GM12878 (cell line): ENCODE measurements at regions not wholly inside any gene's neighbourhood (a gene's known extent, or its start where the extent isn't known, plus 50 kb on each side); places are given as distances from the start of the nearest gene placed in this dataset.

Experiments used
- ATAC-seq: fragments of 200-7000 bp; cut with Tn5 transposase; 3 replicates; pipeline ENCODE4 v1.9.1; 2020; ENCODE audit warnings: mild to moderate bottlenecking, moderate library complexity
- BruUV-seq: library from RNA; stranded (reverse); fragments of 400-500 nt; replicated peaks from 2 replicates; lab custom pipeline; 2021; lab: Mats Ljungman, UMichigan
- CTCF ChIA-PET: fragments of 300-600 bp; sonication (Branson Sonifier 250); formaldehyde crosslinking; extraction: SDS; loops from one replicate; lab custom pipeline; 2021; ENCODE audit warnings: inconsistent platforms; lab: Yijun Ruan, JAX
- POLR2A ChIA-PET: fragments of 350-600 bp; formaldehyde crosslinking; extraction: SDS; loops from one replicate; lab custom pipeline; 2021; ENCODE audit warnings: inconsistent platforms; lab: Charles Lee
- RAD21 ChIA-PET: fragments of 300-600 bp; sonication (Branson Sonifier 250); formaldehyde crosslinking; loops from one replicate; lab custom pipeline; 2023; ENCODE audit warnings: antibody characterized with exemption; ENCODE audit not compliant: unreplicated experiment; lab: Charles Lee
- SMC1A ChIA-PET: fragments of 300-600 bp; sonication (Branson Sonifier 250); formaldehyde crosslinking; loops from one replicate; lab custom pipeline; 2023; ENCODE audit not compliant: unreplicated experiment, uncharacterized antibody; lab: Charles Lee
- DNase-seq: peaks from one replicate; pipeline ENCODE4 v3.0.0-alpha.2; 2011; ENCODE audit warnings: low read depth, low spot score
- FAIRE-seq: peaks from 3 replicates; lab custom pipeline; 2011; peaks lifted over from hg19 to GRCh38; lab: Jason Lieb, UNC
- H2AFZ ChIP-seq: 2 replicates; pipeline ENCODE4 v1.6.0; 2011; ENCODE audit warnings: low read depth, low read length, control low read depth; ENCODE audit not compliant: control insufficient read depth
- H3K27ac ChIP-seq: 2 replicates; pipeline ENCODE4 v1.5.1; 2011; ENCODE audit warnings: control low read depth; ENCODE audit not compliant: control insufficient read depth, insufficient read depth
- H3K27me3 ChIP-seq, 2 experiments: replicated peaks in 1 of 2; 2 replicates each; pipeline versions ENCODE4 v1.6.0 to v1.6.1; 2011; ENCODE audit warnings: low read length in 1 of 2; ENCODE audit not compliant: control insufficient read depth in 2 of 2, insufficient read depth in 2 of 2
- H3K36me3 ChIP-seq, 2 experiments: 2 replicates each; pipeline ENCODE4 v1.5.1; 2011; ENCODE audit warnings: low read length in 1 of 2; ENCODE audit not compliant: control insufficient read depth in 2 of 2, insufficient read depth in 2 of 2
- H3K4me1 ChIP-seq: 2 replicates; pipeline ENCODE4 v1.6.1; 2011; ENCODE audit warnings: mild to moderate bottlenecking, low read length, moderate library complexity, mixed read lengths; ENCODE audit not compliant: control insufficient read depth, insufficient read depth
- H3K4me2 ChIP-seq: 2 replicates; pipeline ENCODE4 v1.6.0; 2011; ENCODE audit warnings: control low read depth; ENCODE audit not compliant: control insufficient read depth, insufficient read depth
- H3K4me3 ChIP-seq: fragments of 200-600 bp; sonication (generic); 2 replicates; pipeline ENCODE4 v1.5.1; 2016
- H3K79me2 ChIP-seq: 2 replicates; pipeline ENCODE4 v1.6.0; 2011; ENCODE audit warnings: low read length; ENCODE audit not compliant: control insufficient read depth, insufficient read depth
- H3K9ac ChIP-seq: 2 replicates; pipeline ENCODE4 v1.8.0; 2011; ENCODE audit warnings: low read length, control low read depth, mixed read lengths; ENCODE audit not compliant: control insufficient read depth, insufficient read depth
- H3K9me3 ChIP-seq: replicated peaks from 3 replicates; pipeline ENCODE4 v1.5.1; 2011; ENCODE audit warnings: mild to moderate bottlenecking, low read length; ENCODE audit not compliant: control insufficient read depth, insufficient read depth
- H4K20me1 ChIP-seq: 2 replicates; pipeline ENCODE4 v1.6.0; 2011; ENCODE audit not compliant: control insufficient read depth, insufficient read depth
- ASH2L ChIP-seq: fragments of 300-600, 200-600 bp; sonication (generic); IDR thresholded peaks from 2 replicates; pipeline ENCODE4 v1.6.1; 2017; ENCODE audit warnings: low read depth, mild to moderate bottlenecking, borderline replicate concordance
- ATF7 ChIP-seq: fragments of 450-650 bp; IDR thresholded peaks from 2 replicates; pipeline ENCODE4 v1.6.1; 2016; ENCODE audit warnings: low read depth, mild to moderate bottlenecking
- CHD1 ChIP-seq: IDR thresholded peaks from 2 replicates; pipeline ENCODE4 v1.6.1; 2012; ENCODE audit warnings: low read depth, low read length, improper control_type of control experiment
- EP300 ChIP-seq, 2 experiments: fragments of 150-350 bp in 1 of 2; IDR thresholded peaks; 2 replicates each; pipeline ENCODE4 v1.6.1; 2011 to 2012; ENCODE audit warnings: low read depth in 2 of 2, low read length in 2 of 2, borderline replicate concordance in 1 of 2, improper control_type of control experiment in 1 of 2, inconsistent platforms in 1 of 2; ENCODE audit not compliant: control insufficient read depth in 1 of 2
- KAT2A ChIP-seq: conservative IDR thresholded peaks from 2 replicates; pipeline ENCODE4 v1.6.1; 2011; ENCODE audit warnings: low read depth, low read length; ENCODE audit not compliant: control insufficient read depth
- NR2C2 ChIP-seq: IDR thresholded peaks from 2 replicates; pipeline ENCODE4 v1.6.1; 2011; ENCODE audit warnings: borderline replicate concordance, low read depth; ENCODE audit not compliant: control insufficient read depth, insufficient read length
- POU2F2 ChIP-seq: IDR thresholded peaks from 3 replicates; pipeline ENCODE4 v1.6.1; 2011; ENCODE audit warnings: low read depth, mild to moderate bottlenecking, low read length, borderline replicate concordance
- RBBP5 ChIP-seq: fragments of 200-600 bp; sonication (generic); conservative IDR thresholded peaks from 2 replicates; pipeline ENCODE4 v1.6.1; 2016
- RUNX3 ChIP-seq: IDR thresholded peaks from 2 replicates; pipeline ENCODE4 v1.6.1; 2012; ENCODE audit warnings: low read length, inconsistent platforms
- STAT3 ChIP-seq: IDR thresholded peaks from 2 replicates; pipeline ENCODE4 v1.6.1; 2011; ENCODE audit warnings: low read depth, low read length, improper control_type of control experiment
- ZSCAN29 ChIP-seq: fragments of 450-650 bp; IDR thresholded peaks from 2 replicates; pipeline ENCODE4 v1.6.1; 2017; ENCODE audit warnings: mild to moderate bottlenecking, moderate library complexity
- WGBS: methylation state at CpG from one replicate; pipeline ENCODE4 v1.1.6; 2016; ENCODE audit warnings: low lambda C conversion rate; ENCODE audit not compliant: insufficient replicate concordance, insufficient coverage; ENCODE audit errors: missing lambda C conversion rate; 5-methylcytosine and 5-hydroxymethylcytosine counted together
- in situ Hi-C: fragments of 300-500 bp; cut with MboI; formaldehyde crosslinking; loops from 9 replicates; pipeline ENCODE4 v1.14.3; 2018; ENCODE audit warnings: mixed read lengths
- intact Hi-C: fragments of 100-400 bp; cut with micrococcal nuclease; formaldehyde crosslinking; loops from one replicate; pipeline ENCODE4 v1.14.2; 2022; ENCODE audit not compliant: unreplicated experiment
- TF ChIP-seq, protein P1 (sequence below): IDR thresholded peaks from 2 replicates; pipeline ENCODE4 v1.6.1; 2011; ENCODE audit warnings: mild to moderate bottlenecking, low read depth, low read length, moderate library complexity; ENCODE audit not compliant: insufficient replicate concordance
- TF ChIP-seq, protein P2 (sequence below): fragments of 450-650 bp; formaldehyde crosslinking; IDR thresholded peaks from 2 replicates; pipeline ENCODE4 v1.4.0; 2020; ENCODE audit warnings: mild to moderate bottlenecking, moderate library complexity
- TF ChIP-seq, protein P3 (sequence below): fragments of 450-650 bp; IDR thresholded peaks from 2 replicates; pipeline ENCODE4 v1.6.1; 2017; ENCODE audit warnings: borderline replicate concordance
- TF ChIP-seq, protein P4 (sequence below): fragments of 450-650 bp; IDR thresholded peaks from 2 replicates; pipeline ENCODE4 v1.6.1; 2016; ENCODE audit warnings: mild to moderate bottlenecking

DNA sequence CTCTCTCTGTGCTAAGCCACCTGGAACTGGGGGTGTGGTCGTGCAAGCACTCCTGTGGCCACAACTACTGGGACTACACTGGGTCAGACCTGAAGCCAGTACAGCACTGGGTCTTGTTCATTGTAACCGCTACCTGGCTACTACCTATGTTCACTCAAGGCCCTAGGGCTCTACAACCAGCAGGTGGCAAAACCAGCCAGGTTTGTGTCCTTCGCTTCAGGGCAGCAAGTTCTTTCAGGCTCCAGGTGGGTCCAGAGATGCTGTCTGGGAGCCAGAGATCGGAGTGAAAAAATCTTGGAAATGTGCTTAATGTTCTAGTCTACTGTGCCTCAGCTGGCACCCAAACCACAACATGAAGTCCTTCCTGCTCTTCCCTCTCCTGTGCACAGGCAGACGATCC, 171.6 kb upstream of the SORCS1 start:
- Histone ChIP-seq H4K20me1 (no peaks in the 10 kb centered on the region), H3K27me3 (no peaks in the 10 kb centered on the region), H3K27ac (no peak overlapping the region), H3K9ac (no peak overlapping the region), H3K4me1 (no peaks in the 10 kb centered on the region), H3K9me3 (no peaks in the 10 kb centered on the region), H3K36me3 (no peaks in the 10 kb centered on the region), H3K79me2 (no peaks in the 10 kb centered on the region), H2AFZ (no peak overlapping the region), H3K4me2 (no peak overlapping the region), H3K4me3 (no peak overlapping the region)
- ChIA-PET RAD21 (no interaction called here), POLR2A (no interaction called here), CTCF (no interaction called here), SMC1A (no interaction called here)
- WGBS, result 4% methylated on average over 5 of the region's 5 CpGs
- ATAC-seq (no peak), DNase-seq (no peak), FAIRE-seq (no peak)
- in situ Hi-C loops, result no loop called here
- no peak for TF ChIP-seq EP300 (IDR thresholded peaks at IDR 0.05; ENCODE audit: borderline replicate concordance in 1 of 2, control insufficient read depth in 1 of 2, low read depth in 2 of 2, low read length in 2 of 2)
- TF ChIP-seq, protein P1, sequence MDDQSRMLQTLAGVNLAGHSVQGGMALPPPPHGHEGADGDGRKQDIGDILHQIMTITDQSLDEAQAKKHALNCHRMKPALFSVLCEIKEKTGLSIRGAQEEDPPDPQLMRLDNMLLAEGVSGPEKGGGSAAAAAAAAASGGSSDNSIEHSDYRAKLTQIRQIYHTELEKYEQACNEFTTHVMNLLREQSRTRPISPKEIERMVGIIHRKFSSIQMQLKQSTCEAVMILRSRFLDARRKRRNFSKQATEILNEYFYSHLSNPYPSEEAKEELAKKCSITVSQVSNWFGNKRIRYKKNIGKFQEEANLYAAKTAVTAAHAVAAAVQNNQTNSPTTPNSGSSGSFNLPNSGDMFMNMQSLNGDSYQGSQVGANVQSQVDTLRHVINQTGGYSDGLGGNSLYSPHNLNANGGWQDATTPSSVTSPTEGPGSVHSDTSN, result no peak
- no peak for TF ChIP-seq KAT2A
- TF ChIP-seq STAT3, result no peak
- TF ChIP-seq RBBP5, result no peak
- TF ChIP-seq NR2C2, result no peak
- no peak for TF ChIP-seq CHD1
- TF ChIP-seq, protein P2, sequence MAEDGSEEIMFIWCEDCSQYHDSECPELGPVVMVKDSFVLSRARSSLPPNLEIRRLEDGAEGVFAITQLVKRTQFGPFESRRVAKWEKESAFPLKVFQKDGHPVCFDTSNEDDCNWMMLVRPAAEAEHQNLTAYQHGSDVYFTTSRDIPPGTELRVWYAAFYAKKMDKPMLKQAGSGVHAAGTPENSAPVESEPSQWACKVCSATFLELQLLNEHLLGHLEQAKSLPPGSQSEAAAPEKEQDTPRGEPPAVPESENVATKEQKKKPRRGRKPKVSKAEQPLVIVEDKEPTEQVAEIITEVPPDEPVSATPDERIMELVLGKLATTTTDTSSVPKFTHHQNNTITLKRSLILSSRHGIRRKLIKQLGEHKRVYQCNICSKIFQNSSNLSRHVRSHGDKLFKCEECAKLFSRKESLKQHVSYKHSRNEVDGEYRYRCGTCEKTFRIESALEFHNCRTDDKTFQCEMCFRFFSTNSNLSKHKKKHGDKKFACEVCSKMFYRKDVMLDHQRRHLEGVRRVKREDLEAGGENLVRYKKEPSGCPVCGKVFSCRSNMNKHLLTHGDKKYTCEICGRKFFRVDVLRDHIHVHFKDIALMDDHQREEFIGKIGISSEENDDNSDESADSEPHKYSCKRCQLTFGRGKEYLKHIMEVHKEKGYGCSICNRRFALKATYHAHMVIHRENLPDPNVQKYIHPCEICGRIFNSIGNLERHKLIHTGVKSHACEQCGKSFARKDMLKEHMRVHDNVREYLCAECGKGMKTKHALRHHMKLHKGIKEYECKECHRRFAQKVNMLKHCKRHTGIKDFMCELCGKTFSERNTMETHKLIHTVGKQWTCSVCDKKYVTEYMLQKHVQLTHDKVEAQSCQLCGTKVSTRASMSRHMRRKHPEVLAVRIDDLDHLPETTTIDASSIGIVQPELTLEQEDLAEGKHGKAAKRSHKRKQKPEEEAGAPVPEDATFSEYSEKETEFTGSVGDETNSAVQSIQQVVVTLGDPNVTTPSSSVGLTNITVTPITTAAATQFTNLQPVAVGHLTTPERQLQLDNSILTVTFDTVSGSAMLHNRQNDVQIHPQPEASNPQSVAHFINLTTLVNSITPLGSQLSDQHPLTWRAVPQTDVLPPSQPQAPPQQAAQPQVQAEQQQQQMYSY (CRISPR knock-in tag), result no peak
- no peak for TF ChIP-seq ATF7
- no peak for TF ChIP-seq RUNX3
- no peak for TF ChIP-seq POU2F2
- TF ChIP-seq ASH2L, result no peak
- no peak for TF ChIP-seq ZSCAN29
- TF ChIP-seq, protein P3, sequence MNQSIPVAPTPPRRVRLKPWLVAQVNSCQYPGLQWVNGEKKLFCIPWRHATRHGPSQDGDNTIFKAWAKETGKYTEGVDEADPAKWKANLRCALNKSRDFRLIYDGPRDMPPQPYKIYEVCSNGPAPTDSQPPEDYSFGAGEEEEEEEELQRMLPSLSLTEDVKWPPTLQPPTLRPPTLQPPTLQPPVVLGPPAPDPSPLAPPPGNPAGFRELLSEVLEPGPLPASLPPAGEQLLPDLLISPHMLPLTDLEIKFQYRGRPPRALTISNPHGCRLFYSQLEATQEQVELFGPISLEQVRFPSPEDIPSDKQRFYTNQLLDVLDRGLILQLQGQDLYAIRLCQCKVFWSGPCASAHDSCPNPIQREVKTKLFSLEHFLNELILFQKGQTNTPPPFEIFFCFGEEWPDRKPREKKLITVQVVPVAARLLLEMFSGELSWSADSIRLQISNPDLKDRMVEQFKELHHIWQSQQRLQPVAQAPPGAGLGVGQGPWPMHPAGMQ, result no peak
- TF ChIP-seq, protein P4, sequence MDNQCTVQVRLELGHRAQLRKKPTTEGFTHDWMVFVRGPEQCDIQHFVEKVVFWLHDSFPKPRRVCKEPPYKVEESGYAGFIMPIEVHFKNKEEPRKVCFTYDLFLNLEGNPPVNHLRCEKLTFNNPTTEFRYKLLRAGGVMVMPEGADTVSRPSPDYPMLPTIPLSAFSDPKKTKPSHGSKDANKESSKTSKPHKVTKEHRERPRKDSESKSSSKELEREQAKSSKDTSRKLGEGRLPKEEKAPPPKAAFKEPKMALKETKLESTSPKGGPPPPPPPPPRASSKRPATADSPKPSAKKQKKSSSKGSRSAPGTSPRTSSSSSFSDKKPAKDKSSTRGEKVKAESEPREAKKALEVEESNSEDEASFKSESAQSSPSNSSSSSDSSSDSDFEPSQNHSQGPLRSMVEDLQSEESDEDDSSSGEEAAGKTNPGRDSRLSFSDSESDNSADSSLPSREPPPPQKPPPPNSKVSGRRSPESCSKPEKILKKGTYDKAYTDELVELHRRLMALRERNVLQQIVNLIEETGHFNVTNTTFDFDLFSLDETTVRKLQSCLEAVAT, result no peak
- intact Hi-C loops, result no loop called here
- BruUV-seq, result no TSS peak
